ENCODE measurements at regions not wholly inside any gene's neighbourhood (a gene's known extent, or its start where the extent isn't known, plus 50 kb on each side); places are given as distances from the start of the nearest gene placed in this dataset.

GRCh38 chr18:34158881-34159690 is 65.6 kb downstream of the NOL4 start:
- TF ChIP-seq CTCF (conservative IDR thresholded peaks at IDR 0.05; ENCODE audit: low read depth, low read length) (peak; percentile 66), EZH2 (IDR thresholded peaks at IDR 0.05; ENCODE audit: borderline replicate concordance, low read depth, low read length, poor library complexity, severe bottlenecking) (no peak)

Data from A673 (cell line).